GM15510 (cell line): ENCODE measurements at regions not wholly inside any gene's neighbourhood (a gene's known extent, or its start where the extent isn't known, plus 50 kb on each side); places are given as distances from the start of the nearest gene placed in this dataset.

ENCODE experiments used
- POLR2A ChIP-seq: IDR thresholded peaks from 3 replicates; pipeline ENCODE4 v1.6.1; 2011; ENCODE audit warnings: borderline replicate concordance; ENCODE audit not compliant: insufficient read length; ENCODE audit errors: extremely low read depth

- TF ChIP-seq POLR2A, result no peak
Observed at GRCh38 chr3:177379045-177379444, 181.8 kb upstream of the TBL1XR1 start.

- TF ChIP-seq POLR2A, result no peak
Observed at GRCh38 chr3:177381070-177381469, 183.8 kb upstream of the TBL1XR1 start.

GRCh38 chr3:177382944-177383343 is 185.7 kb upstream of the TBL1XR1 start:
- no peak for TF ChIP-seq POLR2A

GRCh38 chr3:177385186-177385585 is 187.9 kb upstream of the TBL1XR1 start:
- TF ChIP-seq POLR2A, result no peak

GRCh38 chr3:177385831-177386301 is 188.6 kb upstream of the TBL1XR1 start:
- no peak for TF ChIP-seq POLR2A

GRCh38 chr3:177388209-177388608 is 190.9 kb upstream of the TBL1XR1 start:
- no peak for TF ChIP-seq POLR2A

- TF ChIP-seq POLR2A, result no peak
Observed at GRCh38 chr3:177396733-177397132, 199.5 kb upstream of the TBL1XR1 start.

GRCh38 chr3:177401375-177401774 is 204.1 kb upstream of the TBL1XR1 start:
- no peak for TF ChIP-seq POLR2A

GRCh38 chr3:177402533-177402932 is 205.3 kb upstream of the TBL1XR1 start:
- no peak for TF ChIP-seq POLR2A

GRCh38 chr3:177405191-177405672 is 207.9 kb upstream of the TBL1XR1 start:
- no peak for TF ChIP-seq POLR2A

- no peak for TF ChIP-seq POLR2A
Observed at GRCh38 chr3:177410730-177411129, 213.4 kb upstream of the TBL1XR1 start.

GRCh38 chr3:177411201-177411600 is 213.9 kb upstream of the TBL1XR1 start:
- TF ChIP-seq POLR2A, result no peak

- TF ChIP-seq POLR2A, result no peak
Observed at GRCh38 chr3:177414093-177414492, 216.8 kb upstream of the TBL1XR1 start.

- TF ChIP-seq POLR2A, result no peak
Observed at GRCh38 chr3:177418787-177419186, 221.5 kb upstream of the TBL1XR1 start.

GRCh38 chr3:177419904-177420601 is 222.8 kb upstream of the TBL1XR1 start:
- TF ChIP-seq POLR2A, result no peak
